ENCODE measurements at regions not wholly inside any gene's neighbourhood (a gene's known extent, or its start where the extent isn't known, plus 50 kb on each side); places are given as distances from the start of the nearest gene placed in this dataset.

DNA sequence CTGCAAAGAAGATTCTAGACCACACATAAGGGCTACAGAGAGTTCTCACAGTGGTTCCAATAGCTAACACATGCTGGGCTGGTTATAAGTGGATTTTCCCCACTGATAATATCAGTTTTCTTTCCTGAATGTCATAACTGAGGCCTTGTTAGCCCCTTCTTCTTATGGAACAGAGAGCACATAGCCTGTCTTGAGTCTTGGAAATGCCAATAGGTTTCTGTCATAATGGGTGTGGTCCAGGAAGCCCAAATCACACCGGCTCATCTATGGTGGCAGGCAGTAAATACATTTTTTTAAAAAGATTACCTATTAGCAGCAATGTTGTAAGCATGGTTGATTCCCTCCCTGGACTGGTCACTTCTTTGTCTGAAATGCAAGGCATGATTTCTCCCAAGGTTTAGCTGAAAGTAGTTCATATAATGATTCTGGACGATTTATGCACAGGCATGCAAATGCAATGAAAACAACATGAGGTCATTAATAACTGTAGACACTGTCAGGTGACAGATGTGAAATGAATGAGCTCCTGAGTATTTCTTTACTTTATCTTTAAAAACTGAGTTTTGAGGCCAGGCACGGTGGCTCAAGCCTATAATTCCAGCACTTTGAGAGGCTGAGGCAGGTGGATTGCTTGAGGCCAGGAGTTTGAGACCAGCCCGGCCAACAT lies 67.2 kb upstream of the ATP2C1 start:
- H3K9me3 ChIP-seq (ENCODE audit: control insufficient read depth, low read depth, low read length), result no peaks in the 10 kb centered on the region
- H3K4me1 Mint-ChIP-seq, result peaks cover 37 to 41% of the 10 kb centered on the region in 2 experiments
- H3K4ac ChIP-seq (ENCODE audit: low read depth, low read length), result no peak overlapping the region
- H3K14ac ChIP-seq (ENCODE audit: insufficient read depth, low read length), result no peak overlapping the region
- no peaks in the 10 kb centered on the region for H3K79me1 ChIP-seq (ENCODE audit: insufficient read depth, low read depth, low read length, poor library complexity, severe bottlenecking)
- DNase-seq, result no peak
- H3K9ac ChIP-seq (ENCODE audit: extremely low read depth, insufficient read length, low read length), result no peak overlapping the region
- no peaks in the 10 kb centered on the region for H3K9me3 Mint-ChIP-seq
- H3K18ac ChIP-seq (ENCODE audit: insufficient read length, low read depth, low read length), result no peak overlapping the region
- no peak overlapping the region for H3K56ac ChIP-seq (ENCODE audit: insufficient read length, low read depth, low read length)
- H3K23ac ChIP-seq (ENCODE audit: insufficient read length, low read depth, low read length), result no peak overlapping the region
- H3K36me3 Mint-ChIP-seq (ENCODE audit: insufficient read depth in 1 of 3, low read depth in 3 of 3), result no peaks in the 10 kb centered on the region
- H3K27me3 ChIP-seq (ENCODE audit: insufficient read depth, low read length), result no peaks in the 10 kb centered on the region
- no peak overlapping the region for H3T11ph ChIP-seq (ENCODE audit: low read length)
- H2BK12ac ChIP-seq (ENCODE audit: insufficient read length, low read depth, low read length), result no peak overlapping the region
- H4K20me1 ChIP-seq (ENCODE audit: control insufficient read depth, insufficient read depth, insufficient read length), result no peaks in the 10 kb centered on the region
- H4K91ac ChIP-seq (ENCODE audit: insufficient read length, low read depth, low read length), result no peak overlapping the region
- H4K8ac ChIP-seq (replicated peaks; ENCODE audit: insufficient read length, low read depth, low read length), result no peak overlapping the region
- no peak overlapping the region for H3K27ac Mint-ChIP-seq
- no peak overlapping the region for H2AK5ac ChIP-seq (ENCODE audit: insufficient read length, low read length)
- WGBS (ENCODE audit: extremely low coverage, insufficient read length, low lambda C conversion rate), result no CpG with 5 or more reads among the region's 4 CpGs
- H4K5ac ChIP-seq (ENCODE audit: insufficient read length, low read depth, low read length), result no peak overlapping the region
- H3K27ac ChIP-seq (ENCODE audit: insufficient read length, low read depth, low read length), result no peak overlapping the region
- H2BK5ac ChIP-seq (ENCODE audit: insufficient read length, low read length), result no peak overlapping the region
- TF ChIP-seq CTCF (conservative IDR thresholded peaks at IDR 0.05), result no peak
- H3K4me2 ChIP-seq (ENCODE audit: insufficient read depth, insufficient read length, low read length), result no peak overlapping the region
- H2BK15ac ChIP-seq (ENCODE audit: low read depth, low read length), result no peak overlapping the region
- no peak overlapping the region for H2BK20ac ChIP-seq (ENCODE audit: low read depth, low read length, poor library complexity, severe bottlenecking)
- no peak overlapping the region for H2AFZ ChIP-seq (ENCODE audit: low read length)
- H3K4me1 ChIP-seq (ENCODE audit: insufficient read depth, low read length), result peaks cover 2% of the 10 kb centered on the region; the same call in 1 of the 2 replicates
- H3K23me2 ChIP-seq (ENCODE audit: insufficient read length, low read depth, low read length, poor library complexity, severe bottlenecking), result no peaks in the 10 kb centered on the region
- no peak overlapping the region for H2BK120ac ChIP-seq (ENCODE audit: low read depth, low read length, poor library complexity, severe bottlenecking)
- no peak overlapping the region for H3K4me3 Mint-ChIP-seq
- H3K79me2 ChIP-seq (ENCODE audit: insufficient read depth, low read length), result no peaks in the 10 kb centered on the region
- peaks cover 2% of the 10 kb centered on the region; the same call in 1 of the 2 replicates for H3K27me3 Mint-ChIP-seq (ENCODE audit: low read depth)
